GM12873 (cell line): ENCODE measurements at regions not wholly inside any gene's neighbourhood (a gene's known extent, or its start where the extent isn't known, plus 50 kb on each side); places are given as distances from the start of the nearest gene placed in this dataset.

Source experiments
- CTCF ChIP-seq: IDR thresholded peaks from 2 replicates; pipeline ENCODE4 v1.5.1; 2012; ENCODE audit warnings: low read depth, mild to moderate bottlenecking, moderate library complexity, low read length, control low read depth; ENCODE audit not compliant: insufficient read depth; ENCODE audit errors: missing control alignments

DNA sequence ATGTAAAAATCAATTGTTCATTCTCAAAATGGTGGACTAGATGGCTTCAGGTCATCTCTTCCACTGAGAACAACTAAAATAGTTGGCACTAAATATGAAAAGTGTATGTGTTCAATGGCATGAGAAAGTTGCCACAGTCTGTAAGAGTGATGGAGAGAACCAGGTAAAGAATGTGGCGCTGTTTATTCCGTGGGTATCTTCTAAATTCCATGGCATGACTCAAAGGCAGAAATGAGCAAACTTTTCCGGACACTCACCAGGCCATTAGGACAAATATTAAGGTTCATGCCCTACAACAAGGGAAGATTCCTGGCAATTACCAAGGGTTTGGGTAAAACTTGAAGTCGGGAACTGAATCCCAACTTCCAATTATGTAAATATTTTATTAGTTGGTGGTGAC is 825.4 kb upstream of the CDH6 start:
- no peak for TF ChIP-seq CTCF

GRCh38 chr5:30357371-30357770 is 836.1 kb upstream of the CDH6 start:
- TF ChIP-seq CTCF: no peak

DNA sequence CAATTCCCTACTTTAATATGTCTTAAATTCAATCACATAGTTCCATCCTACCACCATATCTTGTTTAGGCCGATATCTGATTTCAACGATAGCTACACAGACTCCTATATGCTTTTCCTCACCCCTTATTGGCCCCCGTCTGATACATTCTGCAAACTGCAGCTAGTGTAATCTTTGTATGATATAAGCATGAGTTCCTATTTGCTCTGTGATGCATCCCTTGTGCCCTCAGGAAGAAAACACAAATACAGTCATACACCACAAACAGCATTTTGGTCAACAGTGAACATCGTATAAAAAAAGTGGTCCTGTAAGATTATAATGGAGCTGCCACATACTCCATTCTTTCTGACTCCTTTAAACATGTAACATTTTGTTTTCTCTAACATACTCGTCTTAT is 837.8 kb upstream of the CDH6 start:
- TF ChIP-seq CTCF: no peak

GRCh38 chr5:30347858-30348257 is 845.6 kb upstream of the CDH6 start:
- no peak for TF ChIP-seq CTCF

DNA sequence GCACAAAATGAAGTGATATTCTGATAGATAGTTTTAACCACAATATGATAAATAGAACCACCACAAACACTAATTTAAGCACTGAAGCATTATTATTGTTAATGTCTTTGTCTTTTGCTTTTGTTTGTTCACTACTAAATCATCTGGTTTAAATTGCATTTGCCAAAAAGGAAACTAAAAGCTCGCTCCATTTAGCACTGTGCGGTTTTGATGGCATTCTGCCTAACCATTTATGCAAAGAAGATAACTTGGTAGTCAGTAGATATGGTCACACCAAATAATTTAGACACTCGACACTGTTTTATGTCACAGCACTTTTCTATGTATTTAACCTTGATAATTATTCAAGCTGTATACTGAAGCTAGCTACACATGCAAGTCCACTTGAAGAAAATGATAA is 849.8 kb upstream of the CDH6 start:
- no peak for TF ChIP-seq CTCF

DNA sequence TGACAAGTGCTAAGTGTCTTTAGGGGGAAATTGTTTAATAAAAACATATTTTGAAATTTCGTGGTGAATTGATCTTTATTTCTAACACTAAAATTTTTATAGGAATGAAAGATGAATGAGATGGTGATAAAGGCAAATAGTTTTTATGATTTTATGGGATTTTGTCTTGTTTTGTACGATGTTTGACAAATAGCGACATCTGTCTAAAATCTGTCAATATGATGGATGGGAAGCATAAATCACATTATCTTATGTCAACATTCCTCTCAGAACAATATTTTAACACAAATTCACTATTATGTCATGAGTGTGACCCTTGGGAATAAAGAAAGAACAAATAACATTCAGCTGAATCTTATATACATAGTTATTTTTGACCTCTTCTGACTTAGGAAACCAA is 852.0 kb upstream of the CDH6 start:
- no peak for TF ChIP-seq CTCF

GRCh38 chr5:30337084-30337573 is 856.4 kb upstream of the CDH6 start:
- no peak for TF ChIP-seq CTCF
